ENCODE measurements at regions not wholly inside any gene's neighbourhood (a gene's known extent, or its start where the extent isn't known, plus 50 kb on each side); places are given as distances from the start of the nearest gene placed in this dataset.
"Not testable (repeated sequence)": the region's sequence is repeated elsewhere in the genome, so short reads cannot be mapped to it uniquely, and the experiment has no call there.

DNA sequence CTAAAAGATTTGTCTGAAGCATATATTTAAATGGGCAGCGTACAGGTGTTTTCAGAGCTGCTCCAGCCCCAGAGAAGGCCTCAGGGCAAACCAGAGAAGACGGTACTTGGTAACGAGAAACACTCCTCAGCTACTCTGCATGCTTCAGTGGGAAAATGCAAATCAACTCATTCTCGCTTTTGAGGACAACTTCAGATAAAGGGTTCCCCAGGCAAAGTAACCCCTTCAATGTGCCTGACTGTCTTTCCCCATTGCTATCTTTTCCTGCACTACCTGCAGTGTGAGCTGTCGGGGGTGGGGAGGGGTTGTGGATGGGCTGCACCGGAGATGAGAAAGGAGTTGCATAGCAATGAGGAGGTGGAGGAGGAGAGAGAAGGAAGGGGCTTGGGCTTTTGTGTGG, 339.7 kb upstream of the CLINT1 start:
- no peak for DNase-seq

DNA sequence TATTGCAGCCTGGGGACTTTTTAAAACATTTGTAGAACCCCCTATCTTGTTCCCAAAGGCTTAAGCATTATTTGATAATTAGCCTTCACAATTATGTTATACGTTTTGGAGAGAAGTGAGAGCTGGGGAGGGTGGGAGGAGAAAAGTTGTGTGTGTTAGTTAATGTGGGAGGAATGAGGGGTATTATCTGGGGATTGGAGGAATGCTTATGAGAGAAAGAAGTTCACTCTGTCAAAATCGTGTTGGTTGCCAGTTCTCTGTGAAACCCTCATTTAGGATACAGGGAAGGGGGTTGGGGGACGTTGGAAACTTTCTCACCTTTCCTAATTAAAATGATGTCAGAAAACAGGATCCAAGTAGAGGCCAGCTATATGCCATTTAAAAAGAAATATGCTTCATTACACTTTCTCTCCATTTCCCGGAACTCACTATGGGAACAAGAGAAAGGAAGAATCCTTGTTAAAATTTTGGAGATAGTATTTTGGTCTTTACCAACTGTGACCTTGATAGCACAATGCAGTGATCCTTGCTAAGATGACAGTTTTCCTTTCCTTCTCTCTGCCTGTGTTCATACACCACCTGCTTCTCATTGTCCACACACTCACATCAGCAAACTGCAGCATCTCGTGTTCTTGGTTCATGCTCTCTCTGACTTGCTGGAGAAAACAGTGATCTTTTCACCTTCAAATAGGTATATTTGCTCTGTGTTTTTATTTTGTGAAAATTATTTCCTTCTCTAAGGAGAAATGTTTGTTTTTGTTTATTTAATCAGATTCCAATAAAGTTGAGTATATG, 336.7 kb upstream of the CLINT1 start:
- DNase-seq, result peak; percentile 26

DNA sequence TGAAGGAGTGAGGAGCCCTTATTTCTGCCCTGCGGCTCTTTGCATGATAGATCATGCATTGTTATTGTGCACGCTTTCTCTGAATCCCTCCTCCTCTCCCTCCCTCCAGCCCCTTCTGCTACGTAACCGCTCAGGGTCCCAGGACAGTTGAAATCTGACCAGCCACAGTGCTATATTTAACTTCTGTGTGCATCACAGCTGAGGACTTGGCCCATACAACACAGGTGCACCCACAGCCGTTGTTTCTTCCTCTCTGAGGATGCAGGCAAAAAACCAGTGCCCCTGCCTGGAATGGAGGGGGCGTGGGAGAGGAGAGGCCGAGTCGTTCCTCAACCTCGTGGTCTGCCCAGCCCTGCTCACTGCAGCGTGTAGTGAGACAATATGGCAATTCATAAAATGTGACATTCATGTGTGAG, 335.6 kb upstream of the CLINT1 start:
- peak; percentile 82 for DNase-seq

DNA sequence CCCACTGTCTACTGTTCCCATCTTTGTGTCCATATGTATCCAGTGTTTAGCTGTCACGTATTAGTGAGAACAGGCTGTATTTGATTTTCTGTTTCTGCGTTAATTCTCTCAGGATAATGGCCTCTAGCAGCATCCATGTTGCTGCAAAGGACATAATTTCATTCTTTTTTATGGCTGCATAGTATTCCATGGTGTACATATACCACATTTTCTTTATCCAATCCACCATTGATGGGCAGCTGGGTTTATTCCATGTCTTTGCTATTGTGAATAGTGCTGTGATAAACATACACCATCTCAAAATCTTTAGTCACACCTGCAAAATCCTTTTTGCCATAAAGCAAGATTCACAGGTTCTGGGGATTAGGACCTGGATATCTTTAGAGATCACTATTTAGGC, 334.4 kb upstream of the CLINT1 start:
- DNase-seq, result not testable (repeated sequence)

DNA sequence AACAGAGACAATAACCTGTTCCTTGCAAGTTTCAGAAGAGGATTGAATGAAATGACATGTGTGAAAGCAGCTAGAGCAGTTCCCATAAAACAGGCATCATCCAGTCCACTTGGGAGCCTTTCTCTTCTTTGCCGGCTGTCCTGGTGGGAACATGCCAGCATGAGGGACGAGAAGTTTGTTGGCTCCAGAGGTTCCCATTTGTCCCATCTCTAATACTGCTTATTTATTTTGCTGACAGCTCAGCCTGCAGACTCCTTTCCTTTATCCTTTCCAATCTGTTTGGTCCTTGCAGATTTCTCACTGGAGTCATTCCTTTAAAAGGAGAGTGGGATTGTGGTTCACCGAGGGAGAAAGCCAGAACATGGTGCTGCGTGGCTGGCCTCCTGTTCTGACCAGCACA, 321.5 kb upstream of the CLINT1 start:
- DNase-seq, result no peak

DNA sequence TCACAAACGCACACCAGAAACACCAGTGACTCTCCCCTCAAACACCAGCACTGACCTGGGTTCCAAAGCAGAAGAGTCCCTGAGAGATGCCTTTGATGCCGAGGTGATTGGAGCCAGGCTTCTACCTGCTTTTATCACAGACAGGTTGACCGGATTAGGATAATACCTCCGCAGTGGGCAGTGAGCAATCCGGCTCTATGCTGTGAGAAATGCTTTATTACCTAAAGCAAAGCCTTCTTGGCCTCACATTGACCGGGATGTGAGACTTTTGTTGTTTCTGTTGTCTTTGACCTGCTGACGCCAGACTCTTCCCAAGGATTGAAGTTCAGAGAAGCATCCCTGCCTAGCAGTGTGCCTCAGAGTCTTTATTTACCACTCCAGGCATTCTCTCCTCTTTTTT, 320.3 kb upstream of the CLINT1 start:
- no peak for DNase-seq

DNA sequence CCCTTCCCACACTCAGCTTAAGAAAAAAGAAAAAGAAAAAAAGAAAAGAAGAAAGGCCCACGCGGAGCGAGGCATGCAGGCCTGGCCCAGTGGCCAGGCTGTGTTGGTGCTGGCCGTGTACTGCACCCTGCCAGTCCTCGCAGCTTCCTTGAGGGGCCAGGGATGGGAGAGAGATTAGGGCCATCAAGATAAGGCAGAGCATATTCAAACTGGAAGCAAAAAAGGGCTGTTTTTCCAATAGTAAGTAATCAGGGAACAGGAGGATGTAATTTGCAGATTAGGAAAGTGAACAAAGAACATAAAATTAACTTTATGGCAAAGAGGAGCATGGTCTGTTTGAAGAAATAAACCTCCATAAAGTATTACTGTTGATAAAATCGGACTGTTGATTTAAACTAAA, 319.6 kb upstream of the CLINT1 start:
- no peak for DNase-seq

DNA sequence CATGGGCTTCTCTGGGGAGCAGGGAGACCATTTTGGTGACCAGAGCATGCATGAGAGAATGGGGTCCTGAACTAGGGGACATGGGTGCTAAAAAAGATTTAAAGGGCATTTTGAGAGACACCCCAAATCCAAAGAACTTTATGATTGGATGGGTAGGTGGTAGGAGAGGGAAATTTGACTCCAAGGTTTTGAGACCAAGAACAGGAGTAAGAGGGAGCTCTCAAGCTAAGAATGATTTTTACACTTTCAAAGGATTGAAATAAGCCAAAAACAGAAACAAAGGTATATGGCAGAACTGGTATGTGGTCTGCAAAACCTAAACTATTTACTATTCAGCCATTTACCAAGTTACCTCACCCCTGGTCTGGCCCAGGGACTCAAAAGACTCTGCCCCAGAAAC, 318.2 kb upstream of the CLINT1 start:
- DNase-seq, result peak; percentile 13

DNA sequence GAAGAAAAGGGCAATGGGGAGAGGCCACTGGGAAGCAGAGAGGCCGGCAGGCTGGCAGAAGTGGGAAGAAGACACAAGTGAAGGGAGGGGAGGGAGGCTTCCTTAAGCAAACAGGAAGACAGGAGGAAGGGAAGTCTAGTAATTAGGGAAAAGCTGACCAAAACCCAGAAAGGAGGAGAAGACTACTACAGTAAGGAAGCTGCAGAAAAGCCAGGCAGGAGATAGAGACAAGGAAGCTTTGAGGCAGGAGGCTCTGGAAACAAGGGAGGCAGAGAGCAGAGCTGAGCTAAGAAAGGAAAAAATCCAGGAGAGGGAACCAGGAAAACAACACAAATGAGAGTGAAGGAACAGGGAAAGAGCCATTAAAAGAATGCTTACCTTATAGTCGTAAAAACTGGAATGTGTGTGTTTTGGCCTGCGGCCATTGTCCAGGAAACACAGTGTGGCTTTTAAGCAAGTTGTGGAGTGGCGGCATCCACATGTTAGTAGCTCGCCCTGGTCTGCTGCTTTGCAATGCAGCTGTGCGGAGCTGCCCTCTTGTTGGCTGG, 317.1 kb upstream of the CLINT1 start:
- peak; percentile 41 for DNase-seq

DNA sequence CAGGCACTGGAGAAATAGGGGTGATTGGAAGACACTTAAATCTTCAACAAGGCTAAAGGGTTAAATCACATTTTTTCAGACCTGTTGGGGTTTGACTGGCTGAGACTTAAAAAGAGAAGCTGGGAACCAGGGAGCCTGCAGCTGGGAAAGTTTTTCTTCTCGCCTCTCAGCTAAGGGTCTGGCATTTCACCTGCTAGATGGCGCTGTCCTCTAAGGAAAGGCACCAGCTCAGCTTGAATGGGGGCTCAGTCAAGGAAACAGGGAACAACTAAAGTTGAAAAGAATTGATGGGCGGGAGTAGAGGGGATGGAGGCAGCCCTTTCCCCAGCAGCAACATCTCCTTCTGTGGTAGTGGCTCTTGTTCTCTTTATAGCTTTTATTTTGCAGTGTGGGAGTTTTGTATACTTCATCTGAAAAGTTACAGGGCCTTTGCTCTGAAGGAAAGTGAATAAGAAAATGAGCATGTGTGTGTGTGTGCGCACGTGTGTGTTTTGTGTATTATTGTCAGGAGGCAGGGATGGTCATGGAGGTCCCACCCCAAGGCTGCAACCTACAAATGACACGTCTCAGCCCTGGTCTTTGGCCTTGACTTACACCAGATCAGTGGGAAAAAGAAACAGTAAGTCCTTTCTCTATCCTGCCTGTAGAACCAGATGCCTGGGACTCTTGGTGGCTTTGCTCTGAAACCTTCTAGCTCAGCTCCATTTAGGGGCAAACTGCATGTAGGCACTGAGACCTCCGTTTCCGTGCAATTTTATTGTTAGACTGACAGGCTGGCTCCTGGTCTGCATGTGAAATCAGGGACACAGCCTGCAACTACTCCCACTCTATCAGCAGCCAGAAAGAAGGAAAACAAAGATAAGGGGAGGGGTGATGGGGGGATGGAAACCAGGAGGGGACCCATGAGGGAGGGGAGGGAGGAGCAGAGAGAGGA, 316.2 kb upstream of the CLINT1 start:
- peak; percentile 93 for DNase-seq

DNA sequence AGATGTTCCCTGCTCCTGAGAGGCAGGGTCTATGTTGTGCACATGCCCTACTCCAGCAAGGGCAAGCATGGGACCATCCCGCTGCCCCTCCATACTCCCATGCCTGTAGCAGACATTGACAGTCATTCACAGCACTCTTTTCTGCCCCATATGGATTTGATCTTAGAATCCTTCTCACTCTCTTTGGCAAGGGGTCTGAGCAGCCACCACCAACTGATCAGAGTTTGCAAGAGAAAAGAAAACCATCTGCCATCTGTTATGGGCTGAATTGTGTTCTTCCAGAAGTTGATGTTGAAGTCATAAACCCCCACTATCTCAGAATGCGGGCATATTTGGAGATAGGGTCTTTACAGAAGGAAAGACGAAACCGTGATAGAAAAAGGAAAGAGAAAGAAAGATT, 315.1 kb upstream of the CLINT1 start:
- DNase-seq, result no peak

DNA sequence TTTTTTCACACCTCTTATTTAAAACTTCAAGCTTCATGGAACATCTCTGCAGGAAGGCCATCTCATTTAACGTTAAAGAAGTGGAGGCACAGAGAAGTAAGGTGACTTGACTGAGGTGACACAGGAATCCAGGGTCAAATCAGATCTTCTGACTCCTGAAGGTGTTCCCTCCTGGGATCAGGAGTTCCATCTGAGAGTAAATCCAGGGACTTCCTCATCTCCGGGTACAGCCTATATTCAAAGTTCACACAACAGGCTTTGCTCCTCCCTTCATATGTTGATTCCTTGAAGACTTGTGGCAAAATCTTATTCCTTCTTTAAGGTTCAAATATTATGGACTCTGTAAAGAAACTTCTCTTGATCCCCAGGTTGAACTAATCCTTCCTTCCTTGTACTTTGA, 313.1 kb upstream of the CLINT1 start:
- no peak for DNase-seq

DNA sequence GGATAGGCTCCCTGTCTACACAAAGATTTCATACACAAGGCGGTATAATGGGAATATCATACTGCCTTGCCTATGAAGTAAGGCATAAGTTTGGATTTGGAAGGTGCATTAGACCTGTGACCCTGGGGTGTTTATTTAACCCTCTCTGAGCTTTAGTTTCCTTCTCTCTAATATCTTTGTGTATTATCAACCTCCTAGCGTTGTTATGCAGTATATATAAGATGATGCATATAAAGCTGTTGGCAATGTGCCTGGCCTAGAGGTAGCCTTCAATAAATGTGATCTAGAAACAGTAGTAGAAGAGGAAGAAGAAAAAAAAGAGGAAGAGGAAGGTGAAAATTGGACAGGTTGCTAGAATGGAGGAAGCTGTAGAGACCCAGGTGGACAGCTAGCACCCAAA, 311.6 kb upstream of the CLINT1 start:
- DNase-seq, result no peak

DNA sequence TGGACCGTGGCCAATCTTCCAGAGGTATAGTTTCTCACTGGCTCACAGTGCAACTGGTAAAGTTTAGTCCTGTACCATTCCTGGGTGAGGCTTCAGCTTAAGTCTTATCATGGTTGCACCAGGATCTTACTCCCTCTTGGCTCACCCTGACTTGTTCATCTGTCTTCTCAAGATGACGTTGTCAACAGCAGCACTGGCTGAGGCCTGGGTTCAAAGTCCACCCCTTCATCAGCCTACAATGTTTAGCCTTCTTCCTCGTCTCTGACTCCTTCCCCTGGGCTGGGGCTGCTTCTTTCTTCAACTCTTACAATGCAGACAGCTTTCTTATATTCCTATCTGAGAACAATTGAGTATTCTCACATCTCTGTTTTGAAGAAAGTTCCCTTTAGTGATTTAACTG, 311.1 kb upstream of the CLINT1 start:
- DNase-seq, result no peak

DNA sequence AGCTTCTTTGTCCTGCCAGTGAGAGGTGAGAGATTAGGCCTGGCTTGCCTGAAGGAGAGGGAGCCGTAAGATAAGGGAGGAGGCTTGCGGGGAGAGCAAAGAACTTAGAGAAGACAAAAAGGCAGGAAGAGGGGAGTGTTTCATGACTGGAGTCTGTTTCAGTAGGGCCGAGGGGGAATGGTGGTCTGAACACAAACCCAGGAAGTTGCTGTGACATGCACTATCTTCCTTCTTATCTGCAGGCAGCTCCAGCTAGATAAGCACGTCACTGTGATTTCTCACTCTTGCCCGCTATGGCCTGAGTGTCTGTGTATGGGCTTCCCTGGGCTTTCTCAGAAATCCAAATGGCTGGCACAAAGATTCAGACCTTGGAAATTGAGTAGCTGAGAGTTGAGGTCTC, 307.5 kb upstream of the CLINT1 start:
- DNase-seq, result no peak

DNA sequence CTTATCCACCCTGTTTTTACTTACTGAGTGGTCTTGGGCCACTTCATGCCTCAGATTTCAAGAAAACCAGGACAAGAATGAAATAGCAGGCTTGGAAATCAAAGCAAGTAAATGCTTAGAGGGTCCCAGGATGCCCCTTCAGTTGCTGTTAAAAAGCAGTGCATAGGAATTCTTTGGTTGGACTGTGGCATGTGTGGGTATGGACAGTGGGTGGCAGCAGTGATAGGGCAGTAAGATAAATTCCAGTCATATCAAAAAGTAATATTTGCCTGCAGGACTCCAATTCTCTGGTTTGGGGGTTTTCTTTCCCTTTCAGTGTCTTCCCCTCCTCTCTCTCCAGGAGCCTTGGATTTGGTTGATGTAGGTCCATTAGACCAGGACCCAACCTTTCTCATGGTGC, 306.7 kb upstream of the CLINT1 start:
- no peak for DNase-seq

DNA sequence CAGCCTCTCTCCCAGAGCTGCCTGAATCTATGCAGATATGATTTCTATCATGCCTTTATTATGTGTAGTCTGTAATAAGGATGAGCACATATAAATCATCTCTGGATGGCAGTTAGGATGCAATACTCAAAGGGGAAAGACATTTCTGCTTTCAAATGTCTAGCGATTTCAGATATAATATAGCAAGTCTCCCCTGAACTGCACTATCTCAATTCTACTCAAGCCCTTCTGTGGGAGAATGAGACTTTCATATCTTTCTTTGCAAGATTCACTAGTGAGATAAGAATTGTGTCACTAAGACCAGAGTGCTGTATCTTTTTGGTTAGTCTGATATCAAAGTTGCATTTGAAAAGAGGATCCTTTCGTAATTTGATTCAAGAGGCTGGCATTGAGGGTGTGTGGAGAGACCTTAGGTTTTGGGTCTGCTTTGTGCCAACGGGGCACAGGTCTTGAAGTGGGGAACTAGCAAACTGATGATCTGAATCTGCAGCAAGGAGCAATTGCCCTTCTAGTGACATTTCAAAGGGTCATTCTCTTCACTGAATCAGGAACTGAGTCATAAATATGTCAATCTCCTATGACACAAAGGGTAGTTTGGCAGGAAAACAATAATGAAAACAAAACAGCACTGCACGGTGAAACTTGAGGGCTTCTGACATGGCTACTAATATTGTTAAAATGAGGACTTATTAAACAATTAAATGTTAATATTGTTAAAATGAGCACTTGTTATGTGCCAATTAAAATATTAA, 305.5 kb upstream of the CLINT1 start:
- no peak for DNase-seq

DNA sequence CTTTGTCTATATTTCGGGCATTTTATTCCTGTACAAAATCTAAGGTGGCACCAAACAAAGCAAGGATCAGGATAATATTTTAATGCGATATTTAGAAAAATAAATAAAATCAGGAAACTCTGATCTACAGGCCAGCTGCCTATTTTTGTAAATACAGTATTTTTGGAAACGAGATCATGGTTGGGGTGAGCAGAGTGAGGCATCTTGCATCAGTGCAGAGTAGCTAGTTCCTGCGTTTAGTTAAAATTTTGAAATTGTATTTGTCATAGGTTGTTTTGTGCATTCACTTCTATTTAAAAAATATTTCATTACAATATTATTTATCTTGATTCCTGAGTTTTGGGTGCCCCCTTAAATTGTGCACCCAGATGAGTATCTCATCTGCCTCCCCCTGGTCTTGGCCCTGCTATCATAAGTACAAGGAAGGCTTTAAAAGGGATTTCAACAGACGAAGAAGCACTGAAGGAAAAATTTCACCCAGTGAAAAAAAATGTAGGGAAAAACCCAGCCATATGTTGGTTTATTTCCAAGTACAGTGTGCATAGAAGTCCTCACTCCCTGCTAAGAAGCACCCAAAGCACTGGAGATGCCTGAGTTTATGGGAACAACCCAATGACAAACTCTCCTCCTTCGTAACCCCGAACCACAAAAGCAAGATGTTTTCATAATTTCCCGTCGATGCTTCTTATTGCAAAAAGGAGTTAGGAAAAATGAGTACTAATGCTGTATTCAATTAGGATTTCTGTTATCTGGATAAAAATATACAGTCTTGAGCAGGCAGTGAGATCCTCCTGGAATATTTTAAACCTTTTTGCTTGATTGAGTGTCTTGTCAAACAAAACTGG, 304.7 kb upstream of the CLINT1 start:
- no peak for DNase-seq

DNA sequence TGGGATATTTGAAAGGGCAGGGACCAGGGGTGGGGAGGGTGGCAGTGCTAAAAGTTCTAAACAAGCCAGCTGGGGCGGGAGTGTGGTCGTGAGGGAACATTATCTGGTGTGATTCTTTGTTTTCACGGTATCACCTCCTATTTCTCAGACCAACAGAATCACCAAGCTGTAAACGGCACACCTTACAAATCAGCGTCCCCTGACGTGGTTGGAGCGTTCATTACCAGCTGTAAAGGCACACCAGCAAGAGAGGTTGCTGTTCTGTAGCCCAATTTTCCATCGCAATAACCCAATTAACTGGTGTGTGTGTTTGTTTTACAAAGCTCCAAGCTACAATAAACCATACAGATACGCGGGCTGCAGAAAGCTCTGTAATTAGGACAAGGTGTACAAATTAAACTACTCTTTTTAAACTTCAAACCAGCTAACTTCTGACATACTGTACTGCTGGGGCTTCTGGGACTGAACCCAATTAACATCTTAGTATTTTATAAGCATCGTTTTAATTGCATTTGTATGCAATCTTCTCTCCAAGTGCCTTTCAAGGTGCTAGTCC, 303.6 kb upstream of the CLINT1 start:
- no peak for DNase-seq

DNA sequence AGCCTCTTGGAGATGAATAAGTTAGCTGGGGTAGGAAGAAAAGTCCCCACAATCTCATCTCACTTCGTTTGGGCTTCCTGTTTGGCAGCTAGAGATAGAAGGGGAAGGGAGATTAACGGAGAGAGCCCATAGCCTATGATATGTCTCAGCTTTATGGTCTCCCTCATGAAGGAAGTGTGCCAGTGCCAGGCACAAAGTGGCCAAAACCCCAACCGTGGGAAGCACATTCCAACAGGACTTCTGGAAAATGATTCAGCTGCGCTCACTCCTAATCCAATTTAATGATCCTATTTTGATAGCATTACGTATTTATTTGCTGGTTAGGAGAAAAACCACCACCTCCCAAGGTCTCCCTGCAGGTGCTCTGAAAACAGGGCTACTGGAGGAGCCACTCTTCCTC, 303.1 kb upstream of the CLINT1 start:
- no peak for DNase-seq

DNA sequence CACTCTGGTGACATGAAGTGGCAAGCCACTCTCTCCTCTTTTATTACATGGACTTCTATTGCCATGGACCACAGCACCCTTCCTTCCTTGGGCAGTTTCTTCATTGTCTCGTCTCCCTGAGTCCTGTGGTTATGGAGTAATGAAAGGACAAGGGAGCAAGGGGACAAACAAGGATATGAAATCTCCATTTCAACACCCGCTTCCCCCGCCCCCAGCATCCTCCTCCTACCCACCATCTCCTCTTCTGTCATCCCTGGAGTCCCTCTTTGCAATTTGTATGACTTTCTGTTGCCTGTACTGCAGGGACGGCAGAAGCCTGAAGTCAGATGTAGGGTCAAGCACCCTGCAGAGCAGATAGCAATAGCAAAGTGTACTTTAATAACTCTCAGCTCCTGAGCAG, 300.7 kb upstream of the CLINT1 start:
- no peak for DNase-seq

Measured in tongue (tissue), 1 donor.